Prostate gland (tissue), 2 donors: ENCODE measurements at regions not wholly inside any gene's neighbourhood (a gene's known extent, or its start where the extent isn't known, plus 50 kb on each side); places are given as distances from the start of the nearest gene placed in this dataset.

Source experiments
- DNase-seq: peaks from one replicate; pipeline ENCODE4 v3.0.0-alpha.2; 2019; ENCODE audit warnings: low spot score
- H3K27ac ChIP-seq, 2 donors: fragments of 200-600 bp; sonication (generic); 2 replicates each; pipeline ENCODE4 v1.5.1; 2017 to 2019
- H3K27me3 ChIP-seq: fragments of 200-600 bp; sonication (generic); replicated peaks from 2 replicates; pipeline ENCODE4 v1.5.1; 2019; ENCODE audit not compliant: insufficient read depth
- H3K36me3 ChIP-seq, 2 donors: fragments of 200-600 bp; sonication (generic); 1 replicate in 1 of 2; 2 replicates in 1 of 2; pipeline versions ENCODE4 v1.5.1 to v1.8.1; 2017 to 2019
- H3K4me1 ChIP-seq: fragments of 200-600 bp; sonication (generic); replicated peaks from 2 replicates; pipeline ENCODE4 v1.5.1; 2019
- H3K4me3 ChIP-seq, 2 donors: fragments of 200-600 bp; sonication (generic); 2 replicates each; pipeline ENCODE4 v1.5.1; 2017 to 2019
- H3K9me3 ChIP-seq: fragments of 200-600 bp; sonication (generic); 2 replicates; pipeline ENCODE4 v1.5.1; 2017
- CTCF ChIP-seq, 4 experiments: fragments of 200-600 bp in 2 of 4; fragments of 450-650 bp in 2 of 4; sonication (generic) in 2 of 4; IDR thresholded peaks; 1 replicate in 3 of 4; 2 replicates in 1 of 4; pipeline ENCODE4 v1.5.1; 2016 to 2019; ENCODE audit warnings: antibody characterized with exemption in 4 of 4, mild to moderate bottlenecking in 2 of 4, moderate library complexity in 2 of 4
- POLR2A ChIP-seq: fragments of 450-650 bp; IDR thresholded peaks from one replicate; pipeline ENCODE4 v1.6.1; 2016; ENCODE audit warnings: antibody characterized with exemption, mild to moderate bottlenecking
- POLR2AphosphoS5 ChIP-seq: sonication (generic); formaldehyde crosslinking; IDR thresholded peaks from one replicate; pipeline ENCODE4 v1.6.1; 2017; ENCODE audit warnings: antibody characterized with exemption
- WGBS: methylation state at CpG from one replicate; pipeline ENCODE4 v1.1.5; 2018; 5-methylcytosine and 5-hydroxymethylcytosine counted together
- intact Hi-C: fragments of 100-400 bp; cut with DNase I; formaldehyde crosslinking; loops from one replicate; pipeline ENCODE4 v1.14.2; 2022

GRCh38 chr10:108469940-108470339, 1305.4 kb upstream of the SORCS1 start:
- Histone ChIP-seq H3K36me3 (no peaks in the 10 kb centered on the region), H3K4me1 (no peaks in the 10 kb centered on the region), H3K9me3 (no peaks in the 10 kb centered on the region), H3K27ac (no peak overlapping the region), H3K27me3 (no peaks in the 10 kb centered on the region), H3K4me3 (no peak overlapping the region)
- 59% methylated on average over 3 of the region's 3 CpGs for WGBS
- intact Hi-C loops: no loop called here
- no peak for TF ChIP-seq POLR2A
- TF ChIP-seq POLR2AphosphoS5: no peak
- DNase-seq: no peak

GRCh38 chr10:108465871-108466641, 1301.5 kb upstream of the SORCS1 start:
- TF ChIP-seq CTCF (IDR thresholded peaks at IDR 0.05) (no peak), POLR2AphosphoS5 (no peak), POLR2A (no peak)
- no peaks in the 10 kb centered on the region for H3K9me3 ChIP-seq
- WGBS: 6% methylated on average over 49 of the region's 62 CpGs

GRCh38 chr10:108462005-108462404, 1297.5 kb upstream of the SORCS1 start:
- H3K36me3 ChIP-seq: no peaks in the 10 kb centered on the region
- DNase-seq: no peak
- H3K4me1 ChIP-seq: no peaks in the 10 kb centered on the region
- intact Hi-C loops: no loop called here
- H3K27ac ChIP-seq: no peak overlapping the region
- H3K9me3 ChIP-seq: no peaks in the 10 kb centered on the region
- 80% methylated on average over 2 of the region's 2 CpGs for WGBS
- H3K4me3 ChIP-seq: no peak overlapping the region
- TF ChIP-seq POLR2AphosphoS5: no peak
- TF ChIP-seq POLR2A: no peak
- no peak for TF ChIP-seq CTCF (IDR thresholded peaks at IDR 0.05)
- H3K27me3 ChIP-seq: no peaks in the 10 kb centered on the region

More at GRCh38 chr10:108465871-108466641, 1301.5 kb upstream of the SORCS1 start:
- no peaks in the 10 kb centered on the region for H3K4me1 ChIP-seq
- intact Hi-C loops: no loop called here
- H3K27me3 ChIP-seq: no peaks in the 10 kb centered on the region
- peak; percentile 13 for DNase-seq
- H3K4me3 ChIP-seq: peak overlapping the region; percentile 30 to 41
- no peak overlapping the region for H3K27ac ChIP-seq
- H3K36me3 ChIP-seq: no peaks in the 10 kb centered on the region

GRCh38 chr10:108454793-108455192, 1290.3 kb upstream of the SORCS1 start:
- no peaks in the 10 kb centered on the region for H3K36me3 ChIP-seq
- no peak overlapping the region for H3K27ac ChIP-seq
- DNase-seq: no peak
- H3K4me1 ChIP-seq: no peaks in the 10 kb centered on the region
- intact Hi-C loops: no loop called here
- no peak overlapping the region for H3K4me3 ChIP-seq
- no peak for TF ChIP-seq CTCF (IDR thresholded peaks at IDR 0.05)
- TF ChIP-seq POLR2AphosphoS5: no peak
- TF ChIP-seq POLR2A: no peak
- H3K27me3 ChIP-seq: no peaks in the 10 kb centered on the region
- H3K9me3 ChIP-seq: no peaks in the 10 kb centered on the region

- no peak overlapping the region for H3K27ac ChIP-seq
- 91% methylated on average over 3 of the region's 3 CpGs for WGBS
- no peaks in the 10 kb centered on the region for H3K9me3 ChIP-seq
- intact Hi-C loops: no loop called here
- no peaks in the 10 kb centered on the region for H3K36me3 ChIP-seq
- DNase-seq: no peak
- no peaks in the 10 kb centered on the region for H3K4me1 ChIP-seq
- TF ChIP-seq POLR2AphosphoS5 (no peak), POLR2A (no peak), CTCF (IDR thresholded peaks at IDR 0.05) (no peak)
- H3K27me3 ChIP-seq: no peaks in the 10 kb centered on the region
- no peak overlapping the region for H3K4me3 ChIP-seq
Measured at GRCh38 chr10:108454224-108454623, 1289.7 kb upstream of the SORCS1 start.
